GM21825 (cell line): ENCODE measurements at regions not wholly inside any gene's neighbourhood (a gene's known extent, or its start where the extent isn't known, plus 50 kb on each side); places are given as distances from the start of the nearest gene placed in this dataset.

Experiments
- ATAC-seq: cut with Tn5 transposase; IDR thresholded peaks from one replicate; pipeline ENCODE4 v1.9.1; 2021; ENCODE audit warnings: mild to moderate bottlenecking, moderate library complexity; ENCODE audit not compliant: unreplicated experiment

DNA sequence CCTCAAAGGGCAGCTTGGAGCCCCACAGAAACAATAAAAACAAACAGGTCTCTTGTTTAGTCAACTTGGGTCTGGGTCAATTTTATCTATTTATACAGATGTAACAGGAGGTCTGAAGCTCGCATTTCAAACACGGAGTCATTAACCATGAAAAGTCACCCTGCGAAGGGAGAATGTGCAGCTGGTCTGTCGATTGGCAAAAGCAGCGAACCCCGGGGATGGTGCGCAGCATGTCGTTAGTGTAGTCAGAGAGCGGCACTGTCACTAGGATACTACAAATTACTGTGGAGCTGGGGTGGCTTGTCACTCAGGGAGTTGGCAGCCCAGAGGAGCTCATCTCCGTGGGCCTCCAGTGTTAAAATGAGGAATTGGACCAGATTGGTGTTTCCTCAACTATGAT, 190.4 kb upstream of the ARG1 start:
- ATAC-seq: no peak

DNA sequence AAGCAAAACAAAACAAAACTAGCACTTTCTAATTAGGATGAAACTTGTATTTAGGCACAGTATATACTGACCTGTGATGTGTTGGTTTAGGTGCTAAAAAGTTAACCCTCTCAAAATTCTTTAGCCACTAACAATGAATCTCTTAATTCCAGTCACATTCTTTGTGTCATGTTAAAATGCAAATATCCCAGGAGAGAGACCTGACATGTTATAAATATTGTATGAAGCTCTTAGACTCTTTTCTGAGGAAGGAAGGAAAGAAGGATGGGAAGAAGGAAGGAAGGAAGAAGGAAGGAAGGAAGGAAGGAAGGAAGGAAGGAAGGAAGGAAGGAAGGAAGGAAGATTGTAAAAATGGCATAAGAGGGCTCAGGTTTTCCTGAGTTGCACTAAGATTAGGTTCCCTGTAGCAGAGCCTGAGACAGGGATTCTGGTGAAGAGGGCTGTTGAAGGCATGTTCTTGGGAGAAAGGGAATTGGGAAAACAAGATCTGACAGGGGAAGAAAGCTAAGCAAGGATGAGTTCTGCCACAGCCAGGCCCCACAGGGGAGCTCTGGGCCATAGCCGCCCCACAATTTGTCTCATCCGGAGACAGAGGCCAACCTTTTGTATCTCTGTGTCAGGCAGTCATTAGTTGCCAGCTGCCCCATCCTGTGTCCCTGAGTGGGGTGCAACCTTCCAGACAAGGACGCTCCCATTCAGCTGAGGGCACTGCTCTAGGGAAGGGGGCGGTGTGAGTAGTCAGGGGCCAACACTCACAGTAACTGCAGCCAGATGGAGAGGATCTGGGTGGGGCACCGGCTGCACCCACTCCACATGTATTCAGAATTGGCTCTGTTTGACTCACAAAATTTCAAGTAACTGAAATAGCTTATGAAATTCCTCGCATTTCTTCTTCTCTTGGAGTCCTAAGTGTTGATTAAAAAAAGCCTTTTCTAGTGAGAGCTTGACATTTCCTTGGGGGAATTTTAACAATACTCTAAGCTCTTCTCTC, 189.3 kb upstream of the ARG1 start:
- ATAC-seq: no peak

DNA sequence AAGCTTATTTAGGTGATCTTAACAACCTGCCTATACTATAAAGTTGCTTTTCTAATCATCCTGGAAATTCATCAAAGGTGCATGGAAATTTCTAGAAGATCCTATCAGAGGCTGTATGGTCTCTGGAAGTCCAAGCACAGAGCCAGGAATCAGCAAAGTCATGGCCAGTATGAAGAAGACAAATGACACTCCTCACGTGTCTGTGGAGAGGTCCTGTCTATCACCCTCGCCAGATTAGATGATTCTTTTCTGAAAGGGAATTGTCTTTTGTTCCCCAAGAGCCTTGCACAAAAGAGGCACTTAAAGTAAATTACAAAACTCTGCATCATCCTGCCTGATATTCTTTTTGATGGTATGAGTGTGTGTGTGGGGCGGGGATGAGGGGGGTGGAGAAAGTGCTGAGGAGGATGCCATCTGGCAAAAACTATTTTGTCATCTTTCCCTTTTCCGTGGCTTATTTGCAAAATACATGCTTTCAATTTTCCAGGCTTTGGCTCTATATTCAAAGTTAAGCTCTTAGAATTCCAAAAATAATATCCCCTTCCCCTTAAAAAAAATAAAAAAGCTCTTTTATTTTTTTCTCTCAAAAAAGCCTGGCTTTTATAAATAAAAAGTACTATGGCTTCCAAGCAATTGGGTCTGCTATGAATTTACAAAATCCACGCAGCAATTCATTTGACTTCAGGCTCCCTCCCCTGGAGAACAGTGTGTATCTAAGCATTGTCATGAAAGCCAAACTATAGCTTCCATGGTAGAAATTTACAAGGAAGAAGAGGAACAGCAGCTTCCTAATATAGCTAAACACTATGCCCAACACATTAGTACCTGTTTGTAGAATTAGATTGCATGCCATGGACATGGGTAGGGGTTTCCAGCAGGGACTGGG, 185.2 kb upstream of the ARG1 start:
- no peak for ATAC-seq

DNA sequence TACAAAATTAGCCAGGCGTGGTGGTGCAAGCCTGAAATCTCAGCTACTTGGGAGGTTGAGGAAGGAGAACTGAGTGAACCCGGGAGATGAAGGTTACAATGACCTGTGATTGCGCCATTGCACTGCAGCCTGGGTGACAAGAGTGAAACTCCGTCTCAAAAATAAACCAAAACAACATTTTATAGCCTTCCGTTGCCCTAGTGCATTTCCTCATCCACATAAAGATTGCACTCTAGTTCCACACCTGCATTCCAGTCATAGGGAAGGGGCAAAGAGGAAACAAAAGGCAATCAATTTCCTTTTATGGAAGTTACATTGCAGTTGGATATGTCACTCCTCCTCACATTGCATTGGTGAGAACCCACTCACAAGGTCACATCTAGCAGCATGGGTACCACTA, 182.7 kb upstream of the ARG1 start:
- no peak for ATAC-seq

DNA sequence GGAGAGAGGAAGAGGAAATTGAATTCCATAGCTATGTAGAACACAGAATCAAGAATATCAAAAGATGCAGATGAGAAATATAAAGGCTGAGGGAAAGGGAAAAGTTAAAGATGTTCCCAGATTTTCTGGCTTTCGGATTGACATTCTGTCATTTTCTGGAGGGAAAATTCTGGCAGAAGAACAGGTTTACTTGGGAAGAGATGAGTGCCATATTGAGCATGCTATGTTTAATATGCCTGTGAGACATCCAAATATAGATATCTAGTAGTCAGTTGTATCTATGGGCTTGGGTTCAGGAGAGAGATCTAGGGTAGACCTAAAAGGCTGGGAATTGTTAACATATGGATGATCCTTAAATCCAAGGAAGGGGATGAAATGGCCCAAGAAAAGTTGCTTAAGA, 181.9 kb upstream of the ARG1 start:
- ATAC-seq: no peak

DNA sequence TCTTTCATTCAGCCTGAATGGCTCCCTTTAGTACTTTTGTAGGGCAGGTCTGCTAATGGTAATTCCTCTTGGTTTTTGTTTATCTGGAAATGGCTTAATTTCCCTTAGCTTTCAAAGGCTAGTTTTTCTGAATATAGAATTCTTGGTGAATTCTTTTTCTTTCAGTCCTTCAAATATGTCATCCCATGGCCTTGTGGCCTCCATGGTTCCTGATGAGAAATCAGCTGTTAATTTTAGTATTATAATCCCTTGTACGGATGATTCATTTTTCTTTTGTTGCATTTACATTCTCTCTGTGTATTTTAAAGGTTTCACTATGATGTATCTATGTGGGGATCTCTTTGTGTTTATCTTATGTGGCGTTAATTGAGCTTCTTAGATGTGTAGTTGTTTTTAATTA, 179.6 kb upstream of the ARG1 start:
- ATAC-seq: no peak

DNA sequence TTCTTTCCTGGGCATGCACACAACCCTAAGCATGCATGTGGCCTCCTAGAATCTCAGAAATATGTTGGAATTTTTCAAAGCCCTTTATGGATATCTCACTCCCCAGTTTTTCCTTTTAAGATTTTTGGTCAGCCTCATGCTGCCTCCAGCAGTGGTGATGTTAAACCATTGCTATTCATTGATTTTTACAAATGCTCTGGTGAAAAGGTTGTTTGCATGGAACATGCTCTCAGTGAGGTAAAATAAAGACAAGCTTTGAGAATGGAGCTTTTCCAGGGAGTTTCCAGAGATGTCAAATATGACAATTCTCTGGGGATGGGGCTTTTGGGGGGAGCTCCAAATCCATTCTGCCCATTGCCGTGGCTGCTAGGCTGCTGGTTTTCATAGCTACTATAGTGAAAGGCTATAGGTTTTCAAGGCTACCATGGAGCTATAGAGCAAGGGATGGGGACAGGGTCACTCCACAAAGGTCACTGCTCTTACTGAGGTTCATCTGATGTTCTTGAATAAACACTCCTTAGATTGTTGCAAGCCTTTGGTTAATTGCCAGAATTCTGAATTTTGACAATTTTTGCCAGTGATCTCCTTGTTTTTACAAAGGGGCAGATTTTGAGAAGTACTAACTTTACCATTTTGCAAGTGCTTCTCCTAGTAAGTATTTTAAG, 178.1 kb upstream of the ARG1 start:
- ATAC-seq: no peak

DNA sequence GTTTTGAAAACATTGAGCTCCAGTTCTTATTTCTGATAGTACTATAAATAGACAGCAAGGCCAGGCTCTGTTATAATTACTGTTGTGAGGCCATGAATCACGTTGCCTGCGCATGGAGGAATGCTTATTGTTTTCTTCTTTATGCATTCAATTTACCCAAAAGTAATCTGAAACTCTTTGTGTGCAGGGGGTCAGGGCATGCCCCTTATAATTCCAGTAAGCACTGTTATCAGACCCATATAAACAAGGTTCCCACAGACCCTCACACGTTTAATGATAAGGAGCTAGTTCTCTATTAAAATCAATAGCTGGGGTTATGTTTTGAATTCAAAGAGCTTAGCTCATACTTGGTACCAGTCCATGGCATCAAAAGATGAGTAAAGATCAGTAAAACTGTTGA, 174.8 kb upstream of the ARG1 start:
- ATAC-seq: no peak

DNA sequence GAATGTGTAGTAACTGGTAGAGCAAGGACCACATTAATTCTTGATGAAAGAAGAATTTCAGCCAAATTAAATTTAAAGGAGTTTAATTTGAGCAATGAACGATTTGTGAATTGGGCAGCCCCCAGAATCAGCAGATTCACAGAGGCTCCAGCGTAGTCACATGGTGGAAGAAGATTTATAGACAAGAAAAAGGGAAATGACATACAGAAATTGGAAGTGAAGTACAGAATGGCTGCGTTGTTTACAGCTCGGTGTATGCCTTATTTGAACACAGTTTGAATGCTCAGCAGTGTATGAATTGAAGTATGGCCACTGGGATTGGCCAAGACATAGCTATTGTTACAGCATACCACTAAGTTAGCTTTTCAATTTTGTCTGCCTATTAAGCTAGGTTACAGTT, 173.6 kb upstream of the ARG1 start:
- no peak for ATAC-seq

DNA sequence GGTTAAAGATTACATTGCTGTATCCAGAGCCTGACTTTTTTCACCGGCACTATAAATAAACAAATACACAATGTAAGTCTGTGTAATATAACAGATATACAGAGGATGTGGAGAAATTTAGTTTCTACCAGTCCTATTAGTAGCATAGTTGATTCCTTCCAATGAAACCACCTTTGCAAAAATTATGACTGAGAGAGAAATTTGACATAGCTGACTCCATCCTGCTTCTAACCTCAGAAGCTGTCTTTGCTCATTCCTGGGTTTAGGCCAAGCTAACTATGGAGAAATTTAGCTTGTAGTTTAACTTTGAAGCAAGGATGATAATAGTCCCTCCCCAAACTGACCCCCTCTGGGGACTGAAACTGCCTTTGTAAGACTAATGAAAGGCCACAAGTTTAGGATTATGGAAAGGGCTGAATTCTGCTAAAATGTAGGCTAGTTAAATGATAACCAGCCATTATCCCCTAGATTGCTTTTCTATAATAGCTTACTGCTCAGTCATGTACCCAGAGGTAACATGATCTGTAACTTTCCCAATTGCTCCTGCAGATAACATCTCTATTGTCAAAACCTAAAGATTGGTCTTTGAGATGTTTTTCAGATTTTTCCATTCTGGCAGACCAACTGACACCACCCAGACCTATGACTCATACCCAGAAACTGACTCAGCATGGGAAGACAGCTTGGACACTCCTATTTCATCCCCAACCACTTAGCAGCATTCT, 172.8 kb upstream of the ARG1 start:
- ATAC-seq: no peak

DNA sequence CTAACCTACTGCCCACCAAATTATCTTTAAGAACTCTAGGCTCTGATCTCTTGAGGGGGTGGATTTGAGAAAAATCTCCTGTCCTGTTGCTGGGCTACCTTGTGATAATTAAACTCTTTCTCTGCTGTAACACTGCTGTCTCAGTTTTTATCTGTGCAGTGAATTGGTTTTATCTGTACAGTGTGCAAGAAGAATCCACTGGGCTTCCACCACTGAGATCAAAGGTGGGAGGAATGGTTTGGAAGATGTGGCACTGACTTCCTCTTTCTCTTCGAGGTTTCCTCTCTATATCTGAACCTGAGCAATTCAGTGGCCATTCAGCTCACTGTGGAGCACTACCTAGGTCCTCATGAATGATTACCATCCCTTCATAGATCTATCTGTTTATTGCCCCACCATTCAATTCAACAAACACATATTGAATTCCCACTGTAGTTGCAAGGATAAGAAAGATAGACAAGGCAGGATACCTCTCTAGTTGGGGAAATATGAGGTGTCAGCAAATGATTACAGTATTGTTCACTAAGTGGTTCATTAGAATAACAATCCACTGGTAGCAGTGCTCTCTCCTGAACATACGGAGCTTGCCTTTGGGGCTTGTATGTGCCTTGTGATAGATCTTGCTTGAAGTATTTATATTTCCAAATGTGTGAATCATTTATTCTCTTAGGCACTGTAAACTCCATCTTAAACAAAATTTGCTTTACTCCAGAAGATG, 172.1 kb upstream of the ARG1 start:
- ATAC-seq: no peak

DNA sequence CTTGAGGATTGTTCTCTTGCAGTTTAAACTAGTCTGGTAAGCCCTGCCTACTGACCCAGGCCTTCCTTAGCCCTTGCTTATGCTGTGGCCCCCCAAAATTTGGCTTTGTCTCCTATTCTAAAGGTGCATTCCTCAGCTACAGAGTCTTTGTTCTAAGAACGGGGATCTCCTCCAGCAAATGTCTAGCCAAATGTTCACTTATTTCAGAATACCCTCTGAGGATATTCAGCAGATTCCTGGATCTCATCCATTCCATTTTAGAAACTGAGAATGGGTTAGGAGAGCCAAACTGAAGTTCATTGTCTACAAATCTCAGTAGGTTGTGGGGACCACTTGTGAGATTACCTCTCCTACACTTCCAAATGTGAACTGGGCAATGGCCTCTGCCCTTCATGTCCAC, 164.2 kb upstream of the ARG1 start:
- ATAC-seq: no peak

DNA sequence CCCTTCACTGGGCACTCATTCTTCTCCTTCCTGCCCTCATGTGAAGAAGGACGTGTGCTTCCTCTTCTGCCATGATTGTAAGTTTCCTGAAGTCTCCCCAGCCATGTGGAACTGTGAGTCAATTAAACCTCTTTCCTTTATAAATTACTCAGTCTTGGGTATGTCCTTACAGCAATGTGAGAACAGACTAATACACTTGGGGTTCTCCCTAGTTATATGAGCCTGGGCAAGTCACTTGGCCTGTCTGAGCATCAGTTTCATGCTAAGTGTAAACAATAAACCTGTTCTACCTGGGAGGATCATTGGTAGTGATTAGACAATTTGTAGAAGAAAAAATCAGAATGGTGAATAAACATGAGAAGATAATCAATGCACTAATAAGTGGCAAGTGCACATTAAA, 162.2 kb upstream of the ARG1 start:
- no peak for ATAC-seq

DNA sequence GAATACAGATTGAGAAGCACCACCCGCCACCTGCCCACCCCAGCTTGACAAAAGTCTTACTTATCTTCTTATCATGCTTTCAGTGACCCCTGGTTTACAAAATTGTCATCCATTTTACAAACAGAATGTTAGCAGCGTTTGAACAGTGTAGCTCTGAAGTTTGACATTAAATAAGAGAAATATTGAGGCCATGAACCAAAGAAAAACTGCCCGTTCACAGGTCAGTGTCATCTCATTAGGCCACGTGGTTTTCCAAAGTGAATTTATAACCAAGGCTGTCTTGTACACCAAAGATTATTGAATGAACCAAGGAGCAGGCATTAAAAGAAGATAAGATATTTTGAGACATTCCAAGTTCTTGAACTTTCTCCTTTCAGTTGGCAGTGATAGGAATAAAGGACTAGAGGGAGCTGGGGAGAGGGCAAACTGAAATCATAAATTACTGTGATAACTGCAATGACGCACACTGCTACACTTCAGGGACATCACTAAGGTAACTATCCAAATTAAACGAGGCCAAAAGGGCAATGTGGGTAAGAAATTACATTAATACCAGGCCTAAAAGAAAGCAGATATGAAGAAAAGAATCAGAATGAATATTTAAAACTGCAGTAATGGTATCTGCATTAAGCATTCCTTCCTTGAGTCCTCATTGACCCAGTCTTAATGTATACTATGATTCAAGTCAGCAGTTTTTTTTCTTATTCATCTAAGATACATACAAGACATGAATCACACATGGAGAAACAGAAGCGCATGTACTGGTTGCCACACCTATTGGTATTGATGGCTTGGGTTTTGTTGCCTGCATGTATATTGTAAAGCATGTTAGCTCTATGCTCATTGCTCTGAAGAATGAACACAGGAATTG, 159.8 kb upstream of the ARG1 start:
- ATAC-seq: no peak

DNA sequence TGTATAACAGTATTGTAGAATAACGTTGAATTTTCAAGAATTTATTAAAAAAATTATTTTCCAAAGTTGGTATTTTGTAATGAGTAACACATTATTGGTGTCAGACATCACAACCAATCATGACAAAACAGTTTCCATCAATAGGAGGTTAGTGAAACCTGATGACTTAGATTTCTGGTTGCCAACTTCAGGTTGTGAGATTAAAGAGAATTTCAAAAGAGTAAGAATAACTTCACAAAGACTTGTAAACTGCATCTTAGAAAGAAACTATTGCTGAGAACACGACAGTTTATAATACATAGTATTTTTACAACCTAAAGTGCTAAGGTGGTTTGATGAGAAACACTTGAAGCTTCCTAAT, 159.2 kb upstream of the ARG1 start:
- no peak for ATAC-seq

DNA sequence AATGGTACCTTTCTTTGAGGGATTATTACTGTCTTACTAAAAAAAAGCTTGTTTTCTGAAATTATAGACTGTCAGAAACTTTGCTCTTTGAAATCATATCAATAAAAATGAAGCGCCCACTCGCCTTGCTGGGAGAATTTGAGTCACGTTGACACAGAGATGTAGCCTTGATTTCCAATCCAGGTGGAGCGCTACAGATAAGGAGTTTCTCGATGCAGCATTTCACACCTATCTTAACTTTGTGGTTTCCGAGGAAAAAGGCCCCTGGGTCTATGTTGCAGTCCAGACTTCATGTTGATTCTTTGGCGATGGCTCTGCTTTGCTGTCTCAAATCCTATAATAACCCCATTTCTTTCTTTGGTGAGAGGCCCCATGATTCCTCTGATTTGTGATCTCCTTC, 158.1 kb upstream of the ARG1 start:
- ATAC-seq: no peak

DNA sequence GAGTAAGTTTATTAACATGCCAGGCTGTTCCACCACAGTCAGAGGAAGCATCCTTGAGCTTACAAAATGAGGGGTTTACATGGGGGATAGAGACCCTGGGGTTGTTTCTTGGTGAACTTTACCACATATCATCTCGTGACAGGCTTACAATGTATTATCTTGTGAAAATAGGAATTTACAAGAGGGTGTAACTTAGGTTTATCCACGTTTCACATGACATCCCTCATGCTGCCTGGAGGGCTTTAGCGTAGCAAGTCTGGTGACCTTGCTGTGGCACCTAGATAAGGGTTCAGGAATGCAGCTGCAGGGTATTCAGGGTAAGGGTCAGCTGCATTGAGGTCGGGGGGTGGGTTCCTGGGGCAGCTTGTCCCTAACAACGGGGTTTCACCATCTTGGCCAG, 154.6 kb upstream of the ARG1 start:
- no peak for ATAC-seq

DNA sequence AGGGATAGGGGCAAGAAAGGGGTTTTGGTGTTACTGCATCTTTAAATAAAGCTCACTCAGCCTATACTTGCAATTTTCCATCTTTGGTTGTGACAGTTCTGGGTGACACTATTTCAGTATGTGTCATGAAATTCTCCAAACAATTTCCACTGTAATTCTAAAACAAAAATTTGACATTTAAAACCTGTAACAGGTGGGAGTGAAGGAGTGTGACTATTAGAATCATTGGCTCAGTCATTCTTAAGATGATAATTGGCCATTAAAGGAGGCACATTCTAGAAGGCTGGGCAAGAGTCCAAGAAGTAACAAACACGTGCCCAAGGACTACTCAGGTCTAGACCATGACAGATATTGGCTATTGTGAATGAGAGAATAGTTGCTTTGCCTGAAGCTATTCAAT, 153.3 kb upstream of the ARG1 start:
- ATAC-seq: no peak

DNA sequence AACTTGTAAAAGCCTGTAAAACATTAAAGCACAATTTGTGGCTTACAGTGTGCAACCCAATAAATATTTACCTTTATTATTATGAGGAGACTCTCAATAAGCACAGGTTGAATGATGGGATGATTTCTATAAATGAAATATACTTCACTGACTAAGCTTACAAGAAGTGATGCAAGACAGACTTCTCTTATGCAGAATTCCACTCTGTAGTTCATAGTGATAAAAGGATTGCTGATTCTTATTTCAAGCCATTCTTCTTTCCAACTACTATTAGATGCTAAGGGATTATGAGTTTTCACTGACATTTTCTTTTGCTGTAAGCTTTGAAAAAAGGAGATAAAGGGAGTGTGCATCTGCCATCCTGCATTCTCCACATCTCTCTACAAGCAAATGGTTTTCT, 149.0 kb upstream of the ARG1 start:
- no peak for ATAC-seq
